H1 (cell line): ENCODE measurements at regions not wholly inside any gene's neighbourhood (a gene's known extent, or its start where the extent isn't known, plus 50 kb on each side); places are given as distances from the start of the nearest gene placed in this dataset.

Experiments
- CTCF ChIA-PET: fragments of 300-600 bp; sonication (Branson Sonifier 250); formaldehyde crosslinking; loops from one replicate; lab custom pipeline; 2021; ENCODE audit not compliant: partially characterized antibody; lab: Charles Lee
- POLR2A ChIA-PET: fragments of 300-600 bp; sonication (Branson Sonifier 250); formaldehyde crosslinking; loops from one replicate; lab custom pipeline; 2021; ENCODE audit warnings: inconsistent platforms; ENCODE audit not compliant: partially characterized antibody; lab: Charles Lee
- DNase-seq, 2 experiments: peaks; one replicate each; pipeline versions ENCODE4 v3.0.0 to v3.0.0-alpha.2; 2010 to 2022; ENCODE audit warnings: low spot score in 2 of 2, low read depth in 1 of 2, mixed read lengths in 1 of 2
- FAIRE-seq: peaks from 2 replicates; lab custom pipeline; 2011; peaks lifted over from hg19 to GRCh38; lab: Jason Lieb, UNC
- H2AFZ ChIP-seq: 2 replicates; pipeline ENCODE4 v1.8.1; 2012; ENCODE audit warnings: low read length, inconsistent platforms
- H2AK5ac ChIP-seq: 2 replicates; pipeline ENCODE4 v1.6.1; 2013; ENCODE audit warnings: low read depth, low read length
- H2BK120ac ChIP-seq: replicated peaks from 2 replicates; pipeline ENCODE3; 2013; ENCODE audit warnings: low read depth, low read length, inconsistent platforms
- H2BK12ac ChIP-seq: 2 replicates; pipeline ENCODE4 v1.6.1; 2013; ENCODE audit warnings: low read depth, low read length
- H2BK15ac ChIP-seq: 2 replicates; pipeline ENCODE4 v1.6.1; 2013; ENCODE audit warnings: low read length
- H2BK20ac ChIP-seq: 2 replicates; pipeline ENCODE4 v1.6.1; 2013; ENCODE audit warnings: low read length
- H2BK5ac ChIP-seq: 2 replicates; pipeline ENCODE4 v1.6.1; 2013; ENCODE audit warnings: low read depth, low read length
- H3K14ac ChIP-seq: 2 replicates; pipeline ENCODE4 v1.6.1; 2013; ENCODE audit warnings: inconsistent platforms; ENCODE audit not compliant: insufficient read length
- H3K18ac ChIP-seq: 2 replicates; pipeline ENCODE4 v1.6.1; 2013; ENCODE audit warnings: low read length; ENCODE audit errors: extremely low read depth
- H3K23ac ChIP-seq: 2 replicates; pipeline ENCODE4 v1.6.1; 2013; ENCODE audit warnings: inconsistent platforms; ENCODE audit not compliant: insufficient read length
- H3K23me2 ChIP-seq: 2 replicates; pipeline ENCODE4 v1.6.1; 2013; ENCODE audit warnings: low read depth, low read length
- H3K27ac ChIP-seq: 2 replicates; pipeline ENCODE4 v1.6.1; 2011; ENCODE audit warnings: low read depth, low read length, inconsistent platforms
- H3K27me3 ChIP-seq, 4 experiments: replicated peaks in 1 of 4; 1 replicate in 1 of 4; 2 replicates in 3 of 4; pipeline versions ENCODE4 v1.6.1 to v1.8.1; 2011 to 2013; ENCODE audit warnings: low read length in 3 of 4, mild to moderate bottlenecking in 3 of 4, inconsistent platforms in 2 of 4, mixed read lengths in 2 of 4, moderate library complexity in 1 of 4; ENCODE audit not compliant: control insufficient read depth in 3 of 4, insufficient read depth in 3 of 4; ENCODE audit errors: extremely low read depth in 1 of 4
- H3K36me3 ChIP-seq, 4 experiments: 2 replicates each; pipeline versions ENCODE4 v1.6.1 to v1.8.1; 2011 to 2013; ENCODE audit warnings: mild to moderate bottlenecking in 4 of 4, low read length in 3 of 4, moderate library complexity in 2 of 4, control low read depth in 1 of 4, inconsistent platforms in 1 of 4; ENCODE audit not compliant: insufficient read depth in 4 of 4, control insufficient read depth in 2 of 4
- H3K4ac ChIP-seq: replicated peaks from 2 replicates; pipeline ENCODE3; 2013; ENCODE audit warnings: low read length, low read depth, mixed read lengths, inconsistent platforms; ENCODE audit not compliant: insufficient read length
- H3K4me1 ChIP-seq, 4 experiments: replicated peaks in 1 of 4; 1 replicate in 1 of 4; 2 replicates in 3 of 4; pipeline versions ENCODE4 v1.6.1 to v1.8.1; 2011 to 2013; ENCODE audit warnings: low read length in 3 of 4, inconsistent platforms in 2 of 4, mixed read lengths in 1 of 4; ENCODE audit not compliant: insufficient read depth in 4 of 4, control insufficient read depth in 3 of 4
- H3K4me2 ChIP-seq, 2 experiments: 2 replicates each; pipeline versions ENCODE4 v1.6.1 to v1.8.1; 2011 to 2013; ENCODE audit warnings: low read depth in 2 of 2, low read length in 2 of 2, control low read depth in 1 of 2, inconsistent platforms in 1 of 2, mild to moderate bottlenecking in 1 of 2; ENCODE audit not compliant: insufficient read depth in 1 of 2
- H3K4me3 ChIP-seq, 4 experiments: fragments of 200-600, 300-600 bp in 1 of 4; sonication (generic), shearing (Covaris generic), sonication (Bioruptor Twin) in 1 of 4; 2 replicates each; pipeline versions ENCODE4 v1.5.1 to v1.8.1; 2011 to 2016; ENCODE audit warnings: low read length in 4 of 4, low read depth in 3 of 4, control low read depth in 2 of 4, inconsistent platforms in 2 of 4, mild to moderate bottlenecking in 2 of 4, mixed read lengths in 1 of 4, moderate library complexity in 1 of 4; ENCODE audit not compliant: insufficient read depth in 2 of 4; ENCODE audit errors: extremely low read depth in 1 of 4
- H3K56ac ChIP-seq: replicated peaks from 2 replicates; pipeline ENCODE3; 2013; ENCODE audit warnings: low read depth, mild to moderate bottlenecking, mixed read lengths, low read length, inconsistent platforms; ENCODE audit not compliant: insufficient read length
- H3K79me1 ChIP-seq: 2 replicates; pipeline ENCODE4 v1.6.1; 2013; ENCODE audit warnings: low read depth, low read length, control low read depth
- H3K79me2 ChIP-seq, 2 experiments: 2 replicates each; pipeline versions ENCODE4 v1.6.1 to v1.8.1; 2012 to 2013; ENCODE audit warnings: low read length in 2 of 2, mild to moderate bottlenecking in 2 of 2, inconsistent platforms in 1 of 2; ENCODE audit not compliant: insufficient read depth in 2 of 2, control insufficient read depth in 1 of 2
- H3K9ac ChIP-seq, 4 experiments: replicated peaks in 1 of 4; 1 replicate in 1 of 4; 2 replicates in 3 of 4; pipeline versions ENCODE4 v1.6.1 to v1.8.1; 2011 to 2013; ENCODE audit warnings: low read depth in 3 of 4, low read length in 3 of 4, control low read depth in 2 of 4, mild to moderate bottlenecking in 2 of 4, moderate library complexity in 2 of 4, inconsistent platforms in 1 of 4; ENCODE audit errors: extremely low read depth in 1 of 4
- H3K9me3 ChIP-seq, 2 experiments: 2 replicates each; pipeline versions ENCODE4 v1.6.1 to v1.8.1; 2012 to 2013; ENCODE audit warnings: mild to moderate bottlenecking in 2 of 2, moderate library complexity in 2 of 2, control low read depth in 1 of 2, inconsistent platforms in 1 of 2, low read depth in 1 of 2, low read length in 1 of 2, mixed read lengths in 1 of 2; ENCODE audit not compliant: insufficient read depth in 2 of 2
- H4K20me1 ChIP-seq, 2 experiments: replicated peaks in 1 of 2; 2 replicates each; pipeline versions ENCODE3 to v1.8.1; 2011 to 2013; ENCODE audit warnings: inconsistent platforms in 2 of 2, low read length in 2 of 2, mild to moderate bottlenecking in 1 of 2; ENCODE audit not compliant: insufficient read depth in 2 of 2, control insufficient read depth in 1 of 2
- H4K5ac ChIP-seq: 2 replicates; pipeline ENCODE4 v1.6.1; 2013; ENCODE audit warnings: low read length, low read depth, mixed read lengths, inconsistent platforms; ENCODE audit not compliant: insufficient read length
- H4K8ac ChIP-seq: 2 replicates; pipeline ENCODE4 v1.8.0; 2013; ENCODE audit warnings: mild to moderate bottlenecking, moderate library complexity, low read length, inconsistent platforms; ENCODE audit not compliant: insufficient read depth; ENCODE audit errors: extremely low read depth
- H4K91ac ChIP-seq: replicated peaks from 2 replicates; pipeline ENCODE3; 2013; ENCODE audit warnings: low read length, mixed read lengths, inconsistent platforms; ENCODE audit not compliant: insufficient read length
- BACH1 ChIP-seq: IDR thresholded peaks from 2 replicates; pipeline ENCODE4 v1.6.1; 2012; ENCODE audit warnings: low read length, improper control_type of control experiment
- CEBPB ChIP-seq: IDR thresholded peaks from 2 replicates; pipeline ENCODE4 v1.6.1; 2012; ENCODE audit warnings: low read depth, low read length
- HDAC6 ChIP-seq: IDR thresholded peaks from one replicate; pipeline ENCODE4 v1.7.1; 2012; ENCODE audit warnings: low read depth, mild to moderate bottlenecking, inconsistent platforms, low read length, moderate library complexity
- KDM1A ChIP-seq: fragments of 200-600, 300-600 bp; sonication (generic); IDR thresholded peaks from 2 replicates; pipeline ENCODE4 v1.7.1; 2016; ENCODE audit warnings: mild to moderate bottlenecking, low read length, borderline replicate concordance
- SIX5 ChIP-seq: IDR thresholded peaks from 2 replicates; pipeline ENCODE4 v1.6.1; 2011; ENCODE audit warnings: mild to moderate bottlenecking, low read depth, low read length
- WGBS, 2 experiments: shearing (Covaris generic) in 1 of 2; methylation state at CpG; one replicate each; pipeline versions ENCODE4 v1.1.6 to v1.1.7; 2013 to 2015; ENCODE audit warnings: low lambda C conversion rate in 2 of 2, mixed read lengths in 2 of 2, inconsistent platforms in 1 of 2, low coverage in 1 of 2, missing lambda C conversion rate in 1 of 2; ENCODE audit not compliant: insufficient replicate concordance in 2 of 2, insufficient coverage in 1 of 2, insufficient read length in 1 of 2; ENCODE audit errors: extremely low coverage in 1 of 2, missing lambda C conversion rate in 1 of 2; 5-methylcytosine and 5-hydroxymethylcytosine counted together

DNA sequence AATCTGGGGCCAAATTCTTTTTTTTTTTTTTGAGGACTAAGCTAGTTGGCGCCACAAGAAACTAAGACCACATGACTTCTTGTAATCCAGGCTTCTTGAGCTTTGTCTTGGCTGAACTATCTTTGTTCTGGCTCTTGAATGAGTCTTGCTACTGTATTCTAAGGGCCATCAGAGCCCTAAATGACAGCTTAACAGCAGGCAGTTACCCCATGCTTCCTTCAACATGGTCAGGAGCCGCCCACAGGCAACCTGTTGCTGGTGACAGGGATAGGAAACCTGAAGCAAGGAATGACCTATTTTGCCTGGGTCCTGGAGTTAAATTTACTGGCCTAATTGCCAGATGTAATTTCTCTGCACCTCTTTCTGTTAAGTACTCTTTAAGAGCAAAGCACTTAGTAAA, 188.2 kb upstream of the PLXNA2 start:
- H3K79me2 ChIP-seq: no peaks in the 10 kb centered on the region
- no peak for DNase-seq
- H3K4me3 ChIP-seq: no peak overlapping the region
- FAIRE-seq: no peak
- H3K4me2 ChIP-seq: no peak overlapping the region
- peaks cover 2 to 8% (median 4%) of the 10 kb centered on the region in 4 experiments; a peak in 4 of 7 replicates for H3K4me1 ChIP-seq
- no peak overlapping the region for H2BK120ac ChIP-seq
- no peak overlapping the region for H3K27ac ChIP-seq
- no peaks in the 10 kb centered on the region for H3K27me3 ChIP-seq
- H4K5ac ChIP-seq: no peak overlapping the region
- no peak overlapping the region for H4K8ac ChIP-seq
- 89% methylated on average over 2 of the region's 2 CpGs; no CpG with 5 or more reads in 1 of the 2 experiments for WGBS, 2 experiments
- no peak overlapping the region for H2BK20ac ChIP-seq
- no peaks in the 10 kb centered on the region for H3K36me3 ChIP-seq
- no peak for TF ChIP-seq HDAC6
- TF ChIP-seq KDM1A: no peak
- no peak for TF ChIP-seq BACH1
- no peak for TF ChIP-seq CEBPB
- no peak for TF ChIP-seq SIX5
- TF ChIP-seq, all 59 proteins: peak for 0
- Histone ChIP-seq H3K23ac (no peak overlapping the region), H3K9me3 (no peaks in the 10 kb centered on the region), H3K9ac (no peak overlapping the region), H3K79me1 (no peaks in the 10 kb centered on the region), H3K18ac (no peak overlapping the region), H2AK5ac (no peak overlapping the region), H2BK15ac (no peak overlapping the region), H3K56ac (no peak overlapping the region), H4K91ac (no peak overlapping the region), H4K20me1 (no peaks in the 10 kb centered on the region), H2BK12ac (no peak overlapping the region), H3K4ac (no peak overlapping the region), H2BK5ac (no peak overlapping the region), H3K14ac (no peak overlapping the region), H3K23me2 (no peaks in the 10 kb centered on the region), H2AFZ (no peak overlapping the region)
- POLR2A ChIA-PET: no interaction called here
- CTCF ChIA-PET: interaction anchor here (0.6 to 2.7 kb wide), 4 partner anchors 13 to 44 kb away, joined by 3 to 7 read pairs (median 4); no protein-coding TSS in a partner anchor
